Fibroblast of lung (primary cell): ENCODE measurements at regions not wholly inside any gene's neighbourhood (a gene's known extent, or its start where the extent isn't known, plus 50 kb on each side); places are given as distances from the start of the nearest gene placed in this dataset.

Source experiments
- DNase-seq, 2 donors: peaks; one replicate each; pipeline versions ENCODE4 v3.0.0 to v3.0.0-alpha.2; 2010; ENCODE audit warnings: low read depth in 2 of 2
- H2AFZ ChIP-seq: 2 replicates; pipeline ENCODE4 v1.5.1; 2012; ENCODE audit warnings: low read length, control low read depth, inconsistent platforms
- H3K27ac ChIP-seq: 2 replicates; pipeline ENCODE4 v1.5.1; 2011; ENCODE audit warnings: low read length, control low read depth; ENCODE audit not compliant: insufficient read depth
- H3K27me3 ChIP-seq: 2 replicates; pipeline ENCODE4 v1.5.1; 2011; ENCODE audit warnings: mild to moderate bottlenecking, low read length; ENCODE audit not compliant: control insufficient read depth, insufficient read depth
- H3K36me3 ChIP-seq: 2 replicates; pipeline ENCODE4 v1.5.1; 2011; ENCODE audit warnings: low read length; ENCODE audit not compliant: control insufficient read depth, insufficient read depth
- H3K4me1 ChIP-seq: 2 replicates; pipeline ENCODE4 v1.5.1; 2011; ENCODE audit warnings: low read length; ENCODE audit not compliant: control insufficient read depth, insufficient read depth; ENCODE audit errors: extremely low read depth
- H3K4me2 ChIP-seq: 2 replicates; pipeline ENCODE4 v1.5.1; 2011; ENCODE audit warnings: low read length, control low read depth; ENCODE audit not compliant: insufficient read depth; ENCODE audit errors: extremely low read depth
- H3K4me3 ChIP-seq, 4 experiments: fragments of 200-600 bp in 1 of 4; sonication (generic) in 1 of 4; replicated peaks in 1 of 4; 2 replicates each; pipeline ENCODE4 v1.5.1; 2011 to 2016; ENCODE audit warnings: low read length in 4 of 4, low read depth in 3 of 4, mild to moderate bottlenecking in 3 of 4, control low read depth in 2 of 4, inconsistent platforms in 1 of 4, mixed read lengths in 1 of 4; ENCODE audit not compliant: insufficient read depth in 1 of 4; ENCODE audit errors: control extremely low read depth in 1 of 4
- H3K79me2 ChIP-seq: 2 replicates; pipeline ENCODE4 v1.5.1; 2012; ENCODE audit warnings: mild to moderate bottlenecking, low read length, inconsistent platforms; ENCODE audit not compliant: control insufficient read depth, insufficient read depth
- H3K9ac ChIP-seq: 2 replicates; pipeline ENCODE4 v1.5.1; 2011; ENCODE audit warnings: mild to moderate bottlenecking, low read length, control low read depth; ENCODE audit not compliant: insufficient read depth
- H3K9me3 ChIP-seq: 2 replicates; pipeline ENCODE4 v1.5.1; 2012; ENCODE audit warnings: low read depth, low read length; ENCODE audit not compliant: control insufficient read depth, insufficient read depth
- H4K20me1 ChIP-seq: 2 replicates; pipeline ENCODE4 v1.5.1; 2011; ENCODE audit warnings: low read length; ENCODE audit not compliant: control insufficient read depth, insufficient read depth; ENCODE audit errors: extremely low read depth
- EZH2 ChIP-seq: IDR thresholded peaks from 2 replicates; pipeline ENCODE4 v1.5.1; 2012; ENCODE audit warnings: low read length, control low read depth, mild to moderate bottlenecking; ENCODE audit errors: missing control alignments
- TF ChIP-seq, protein P1 (sequence below), 2 donors: IDR thresholded peaks in 1 of 2; conservative IDR thresholded peaks in 1 of 2; 1 replicate in 1 of 2; 2 replicates in 1 of 2; pipeline ENCODE4 v1.5.1; 2011 to 2012; ENCODE audit warnings: low read length in 2 of 2, control low read depth in 1 of 2, inconsistent platforms in 1 of 2, low read depth in 1 of 2, mild to moderate bottlenecking in 1 of 2

- Histone ChIP-seq H3K4me2 (no peak overlapping the region), H2AFZ (no peak overlapping the region), H4K20me1 (no peaks in the 10 kb centered on the region), H3K4me1 (no peaks in the 10 kb centered on the region), H3K27ac (no peak overlapping the region), H3K36me3 (no peaks in the 10 kb centered on the region), H3K27me3 (no peaks in the 10 kb centered on the region), H3K79me2 (no peaks in the 10 kb centered on the region), H3K4me3 (no peak overlapping the region), H3K9me3 (no peaks in the 10 kb centered on the region), H3K9ac (no peak overlapping the region)
- no peak for DNase-seq
- no peak for TF ChIP-seq EZH2
- TF ChIP-seq, protein P1, sequence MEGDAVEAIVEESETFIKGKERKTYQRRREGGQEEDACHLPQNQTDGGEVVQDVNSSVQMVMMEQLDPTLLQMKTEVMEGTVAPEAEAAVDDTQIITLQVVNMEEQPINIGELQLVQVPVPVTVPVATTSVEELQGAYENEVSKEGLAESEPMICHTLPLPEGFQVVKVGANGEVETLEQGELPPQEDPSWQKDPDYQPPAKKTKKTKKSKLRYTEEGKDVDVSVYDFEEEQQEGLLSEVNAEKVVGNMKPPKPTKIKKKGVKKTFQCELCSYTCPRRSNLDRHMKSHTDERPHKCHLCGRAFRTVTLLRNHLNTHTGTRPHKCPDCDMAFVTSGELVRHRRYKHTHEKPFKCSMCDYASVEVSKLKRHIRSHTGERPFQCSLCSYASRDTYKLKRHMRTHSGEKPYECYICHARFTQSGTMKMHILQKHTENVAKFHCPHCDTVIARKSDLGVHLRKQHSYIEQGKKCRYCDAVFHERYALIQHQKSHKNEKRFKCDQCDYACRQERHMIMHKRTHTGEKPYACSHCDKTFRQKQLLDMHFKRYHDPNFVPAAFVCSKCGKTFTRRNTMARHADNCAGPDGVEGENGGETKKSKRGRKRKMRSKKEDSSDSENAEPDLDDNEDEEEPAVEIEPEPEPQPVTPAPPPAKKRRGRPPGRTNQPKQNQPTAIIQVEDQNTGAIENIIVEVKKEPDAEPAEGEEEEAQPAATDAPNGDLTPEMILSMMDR (conservative IDR thresholded peaks at IDR 0.05 in 1 of 2, IDR thresholded peaks at IDR 0.05 in 1 of 2; ENCODE audit: low read depth in 1 of 2, low read length in 2 of 2): no peak
Observed at GRCh38 chr2:34261701-34262100, 662.6 kb upstream of the FAM98A start.

DNA sequence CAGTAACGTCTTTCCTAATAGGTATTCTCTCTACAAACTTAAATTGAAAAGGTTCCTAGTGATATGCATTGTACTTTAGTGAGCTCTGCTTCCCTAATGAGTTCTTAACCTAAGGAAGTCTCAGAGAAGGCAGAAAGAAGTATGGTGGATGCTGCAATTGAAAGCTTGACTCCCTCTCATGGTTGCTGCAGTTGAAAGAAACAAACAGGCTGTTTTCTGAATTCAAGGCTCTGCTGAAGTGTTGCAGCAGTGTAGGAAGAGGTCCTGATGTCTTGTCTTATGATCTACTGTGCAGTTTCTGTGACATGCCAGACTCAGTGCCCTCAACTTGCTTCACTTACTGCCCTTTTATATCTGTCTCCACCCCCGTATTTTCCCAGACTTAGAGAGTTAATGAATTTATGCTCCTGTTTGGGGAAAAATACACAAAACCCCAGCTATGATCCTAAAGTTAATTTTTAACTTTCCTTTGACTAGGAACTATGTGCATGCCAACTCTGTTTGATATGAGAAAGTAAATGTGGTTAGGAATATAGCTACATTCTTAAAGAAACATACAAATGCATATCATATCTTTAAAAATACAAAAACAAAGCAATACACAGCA lies 655.3 kb upstream of the FAM98A start:
- H3K4me2 ChIP-seq: no peak overlapping the region
- no peaks in the 10 kb centered on the region for H4K20me1 ChIP-seq
- TF ChIP-seq EZH2: no peak
- TF ChIP-seq, protein P1 (conservative IDR thresholded peaks at IDR 0.05 in 1 of 2, IDR thresholded peaks at IDR 0.05 in 1 of 2; ENCODE audit: low read depth in 1 of 2, low read length in 2 of 2): no peak
- no peak for DNase-seq
- H3K27me3 ChIP-seq: no peaks in the 10 kb centered on the region
- H3K36me3 ChIP-seq: no peaks in the 10 kb centered on the region
- H3K9ac ChIP-seq: no peak overlapping the region
- H3K79me2 ChIP-seq: no peaks in the 10 kb centered on the region
- no peaks in the 10 kb centered on the region for H3K4me1 ChIP-seq
- no peak overlapping the region for H3K4me3 ChIP-seq
- no peaks in the 10 kb centered on the region for H3K9me3 ChIP-seq
- no peak overlapping the region for H3K27ac ChIP-seq
- no peak overlapping the region for H2AFZ ChIP-seq

DNA sequence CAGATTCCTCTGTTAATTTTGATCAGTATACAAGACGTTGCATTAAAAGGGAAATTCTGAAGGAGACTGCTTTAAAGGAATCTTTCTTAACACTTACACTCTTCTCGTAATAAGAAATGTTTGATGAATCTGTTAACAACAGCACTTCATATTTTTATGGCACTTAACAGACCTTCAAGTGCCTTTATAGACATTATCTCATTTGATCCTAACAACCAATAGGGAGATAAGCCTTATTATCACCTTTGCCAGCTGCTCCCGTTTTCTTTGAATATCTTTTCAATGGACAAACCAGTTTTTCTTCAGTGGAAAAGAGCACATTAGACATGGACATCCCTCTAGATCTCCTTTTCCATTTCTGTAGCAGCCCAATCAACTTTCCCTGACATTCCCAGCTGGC lies 653.0 kb upstream of the FAM98A start:
- Histone ChIP-seq H3K4me2 (no peak overlapping the region), H3K4me3 (no peak overlapping the region), H3K4me1 (no peaks in the 10 kb centered on the region), H3K9ac (no peak overlapping the region), H4K20me1 (no peaks in the 10 kb centered on the region), H3K36me3 (no peaks in the 10 kb centered on the region), H3K27me3 (no peaks in the 10 kb centered on the region), H2AFZ (no peak overlapping the region), H3K9me3 (no peaks in the 10 kb centered on the region), H3K79me2 (no peaks in the 10 kb centered on the region), H3K27ac (no peak overlapping the region)
- TF ChIP-seq, protein P1 (conservative IDR thresholded peaks at IDR 0.05 in 1 of 2, IDR thresholded peaks at IDR 0.05 in 1 of 2; ENCODE audit: low read depth in 1 of 2, low read length in 2 of 2): no peak
- no peak for TF ChIP-seq EZH2
- no peak for DNase-seq
